ENCODE measurements at regions not wholly inside any gene's neighbourhood (a gene's known extent, or its start where the extent isn't known, plus 50 kb on each side); places are given as distances from the start of the nearest gene placed in this dataset.

GRCh38 chr4:12924253-12924652 is 559.9 kb downstream of the RAB28 start:
- TF ChIP-seq CTCF (conservative IDR thresholded peaks at IDR 0.05 in 1 of 2, IDR thresholded peaks at IDR 0.05 in 1 of 2; ENCODE audit: extremely low read depth in 1 of 2, insufficient read depth in 1 of 2, low read depth in 1 of 2, low read length in 2 of 2) (no peak), EZH2 (IDR thresholded peaks at IDR 0.05; ENCODE audit: borderline replicate concordance, low read length) (no peak)
